ENCODE measurements at regions not wholly inside any gene's neighbourhood (a gene's known extent, or its start where the extent isn't known, plus 50 kb on each side); places are given as distances from the start of the nearest gene placed in this dataset.

GRCh38 chr1:29718791-29719190 is 482.5 kb downstream of the PTPRU start:
- DNase-seq (ENCODE audit: low read depth, low spot score), result no peak

GRCh38 chr1:29716306-29716705 is 480.0 kb downstream of the PTPRU start:
- no peak for DNase-seq (ENCODE audit: low read depth, low spot score)

- no peak for DNase-seq (ENCODE audit: low read depth, low spot score)
Measured at GRCh38 chr1:29713857-29714256, 477.5 kb downstream of the PTPRU start.

GRCh38 chr1:29712801-29713200 is 476.5 kb downstream of the PTPRU start:
- DNase-seq (ENCODE audit: low read depth, low spot score), result no peak

GRCh38 chr1:29712284-29712651 is 475.9 kb downstream of the PTPRU start:
- no peak for DNase-seq (ENCODE audit: low read depth, low spot score)

- DNase-seq (ENCODE audit: low read depth, low spot score), result no peak
Measured at GRCh38 chr1:29711582-29712283, 475.4 kb downstream of the PTPRU start.

- DNase-seq (ENCODE audit: low read depth, low spot score), result no peak
Measured at GRCh38 chr1:29709704-29710280, 473.5 kb downstream of the PTPRU start.

GRCh38 chr1:29708796-29709703 is 472.7 kb downstream of the PTPRU start:
- no peak for DNase-seq (ENCODE audit: low read depth, low spot score)

- no peak for DNase-seq (ENCODE audit: low read depth, low spot score)
Measured at GRCh38 chr1:29708381-29708780, 472.1 kb downstream of the PTPRU start.

- no peak for DNase-seq (ENCODE audit: low read depth, low spot score)
Measured at GRCh38 chr1:29707796-29708195, 471.5 kb downstream of the PTPRU start.

- peak; percentile 50 for DNase-seq (ENCODE audit: low read depth, low spot score)
Measured at GRCh38 chr1:29706936-29707335, 470.6 kb downstream of the PTPRU start.

- no peak for DNase-seq (ENCODE audit: low read depth, low spot score)
Measured at GRCh38 chr1:29704430-29704829, 468.1 kb downstream of the PTPRU start.

- DNase-seq (ENCODE audit: low read depth, low spot score), result peak; percentile 17
Measured at GRCh38 chr1:29703596-29704370, 467.5 kb downstream of the PTPRU start.

- no peak for DNase-seq (ENCODE audit: low read depth, low spot score)
Measured at GRCh38 chr1:29700491-29700890, 464.2 kb downstream of the PTPRU start.

GRCh38 chr1:29698626-29699025 is 462.3 kb downstream of the PTPRU start:
- DNase-seq (ENCODE audit: low read depth, low spot score), result no peak

- no peak for DNase-seq (ENCODE audit: low read depth, low spot score)
Measured at GRCh38 chr1:29698033-29698432, 461.7 kb downstream of the PTPRU start.

GRCh38 chr1:29697391-29697780 is 461.1 kb downstream of the PTPRU start:
- DNase-seq (ENCODE audit: low read depth, low spot score), result no peak

GRCh38 chr1:29696656-29697390 is 460.5 kb downstream of the PTPRU start:
- DNase-seq (ENCODE audit: low read depth, low spot score), result no peak

- no peak for DNase-seq (ENCODE audit: low read depth, low spot score)
Measured at GRCh38 chr1:29695803-29696202, 459.5 kb downstream of the PTPRU start.

GRCh38 chr1:29695036-29695435 is 458.7 kb downstream of the PTPRU start:
- no peak for DNase-seq (ENCODE audit: low read depth, low spot score)

- no peak for DNase-seq (ENCODE audit: low read depth, low spot score)
Measured at GRCh38 chr1:29691499-29691898, 455.2 kb downstream of the PTPRU start.

All from iPS DF 19.7 (cell line).